IMR-90 (cell line): ENCODE measurements at regions not wholly inside any gene's neighbourhood (a gene's known extent, or its start where the extent isn't known, plus 50 kb on each side); places are given as distances from the start of the nearest gene placed in this dataset.

Source experiments
- ATAC-seq: fragments of 200-7000 bp; cut with Tn5 transposase; 2 replicates; pipeline ENCODE4 v1.9.1; 2020; ENCODE audit warnings: low read depth, mild to moderate bottlenecking, moderate library complexity
- BruUV-seq: library from RNA; stranded (reverse); fragments of 400-500 nt; replicated peaks from 2 replicates; lab custom pipeline; 2021; lab: Mats Ljungman, UMichigan
- CTCF ChIA-PET: fragments of 300-600 bp; formaldehyde crosslinking; extraction: SDS; loops from one replicate; lab custom pipeline; 2021; ENCODE audit warnings: antibody characterized with exemption; lab: Yijun Ruan, JAX
- POLR2A ChIA-PET: fragments of 300-600 bp; sonication (Branson Sonifier 250); formaldehyde crosslinking; loops from one replicate; lab custom pipeline; 2022; ENCODE audit warnings: antibody characterized with exemption; ENCODE audit not compliant: unreplicated experiment; lab: Charles Lee
- DNase-seq: peaks from one replicate; pipeline ENCODE4 v3.0.0; 2013
- H2AFZ ChIP-seq: replicated peaks from 2 replicates; pipeline ENCODE3; 2013; ENCODE audit warnings: low read length, mild to moderate bottlenecking; ENCODE audit not compliant: poor library complexity
- H2AK5ac ChIP-seq: 2 replicates; pipeline ENCODE4 v1.6.1; 2013; ENCODE audit warnings: low read depth, low read length, inconsistent platforms
- H2AK9ac ChIP-seq: replicated peaks from 2 replicates; pipeline ENCODE3; 2013; ENCODE audit warnings: mild to moderate bottlenecking, low read depth, low read length, moderate library complexity; ENCODE audit not compliant: poor library complexity
- H2BK120ac ChIP-seq: 2 replicates; pipeline ENCODE4 v1.6.1; 2013; ENCODE audit warnings: low read depth, low read length, inconsistent platforms
- H2BK15ac ChIP-seq: 3 replicates; pipeline ENCODE4 v1.6.1; 2013; ENCODE audit warnings: low read depth, low read length, inconsistent platforms
- H2BK20ac ChIP-seq: 2 replicates; pipeline ENCODE4 v1.6.1; 2013; ENCODE audit warnings: low read depth, mild to moderate bottlenecking, inconsistent platforms, low read length, moderate library complexity
- H2BK5ac ChIP-seq: 2 replicates; pipeline ENCODE4 v1.6.1; 2013; ENCODE audit warnings: mild to moderate bottlenecking, low read depth, low read length, inconsistent platforms; ENCODE audit not compliant: poor library complexity, severe bottlenecking
- H3K14ac ChIP-seq: replicated peaks from 2 replicates; pipeline ENCODE4 v1.6.1; 2013; ENCODE audit warnings: low read depth, low read length, inconsistent platforms
- H3K18ac ChIP-seq: 2 replicates; pipeline ENCODE4 v1.6.1; 2013; ENCODE audit warnings: low read depth, low read length, control low read depth
- H3K23ac ChIP-seq: 2 replicates; pipeline ENCODE4 v1.6.1; 2013; ENCODE audit warnings: low read depth, low read length, inconsistent platforms
- H3K27ac ChIP-seq: 2 replicates; pipeline ENCODE4 v1.5.1; 2013; ENCODE audit warnings: mild to moderate bottlenecking, control low read depth, low read length; ENCODE audit not compliant: insufficient read depth
- H3K27me3 ChIP-seq: 2 replicates; pipeline ENCODE4 v1.6.1; 2013; ENCODE audit warnings: low read length; ENCODE audit not compliant: control insufficient read depth, insufficient read depth
- H3K36me3 ChIP-seq: 2 replicates; pipeline ENCODE4 v1.6.1; 2013; ENCODE audit warnings: low read length, mixed read lengths; ENCODE audit not compliant: control insufficient read depth, insufficient read depth
- H3K4ac ChIP-seq: 2 replicates; pipeline ENCODE4 v1.6.1; 2013; ENCODE audit warnings: low read depth, low read length, inconsistent platforms
- H3K4me1 ChIP-seq: 2 replicates; pipeline ENCODE4 v1.6.1; 2013; ENCODE audit warnings: low read length, mixed read lengths; ENCODE audit not compliant: control insufficient read depth, insufficient read depth
- H3K4me2 ChIP-seq: 2 replicates; pipeline ENCODE4 v1.6.1; 2013; ENCODE audit warnings: low read depth, mild to moderate bottlenecking, control low read depth, low read length, moderate library complexity
- H3K4me3 ChIP-seq: 2 replicates; pipeline ENCODE4 v1.5.1; 2013; ENCODE audit warnings: low read depth, mild to moderate bottlenecking, control low read depth, low read length, moderate library complexity; ENCODE audit not compliant: insufficient read depth
- H3K56ac ChIP-seq: 2 replicates; pipeline ENCODE4 v1.6.1; 2013; ENCODE audit warnings: low read length, inconsistent platforms; ENCODE audit not compliant: insufficient read depth; ENCODE audit errors: extremely low read depth
- H3K79me1 ChIP-seq, 2 experiments: 2 replicates each; pipeline ENCODE4 v1.6.1; 2013; ENCODE audit warnings: low read length in 2 of 2, inconsistent platforms in 1 of 2, low read depth in 1 of 2
- H3K9ac ChIP-seq: 2 replicates; pipeline ENCODE4 v1.6.1; 2013; ENCODE audit warnings: low read depth, low read length, control low read depth
- H3K9me1 ChIP-seq: 2 replicates; pipeline ENCODE4 v1.6.1; 2013; ENCODE audit warnings: low read length, inconsistent platforms; ENCODE audit not compliant: insufficient read depth
- H3K9me3 ChIP-seq: 2 replicates; pipeline ENCODE4 v1.6.1; 2013; ENCODE audit warnings: low read length; ENCODE audit not compliant: control insufficient read depth, insufficient read depth
- H4K20me1 ChIP-seq: 2 replicates; pipeline ENCODE4 v1.6.1; 2013; ENCODE audit warnings: low read length, inconsistent platforms; ENCODE audit not compliant: insufficient read depth
- H4K5ac ChIP-seq: 2 replicates; pipeline ENCODE4 v1.6.1; 2013; ENCODE audit warnings: mild to moderate bottlenecking, low read depth, low read length, control low read depth
- H4K8ac ChIP-seq, 2 experiments: 2 replicates each; pipeline ENCODE4 v1.6.1; 2013; ENCODE audit warnings: low read depth in 2 of 2, low read length in 2 of 2, control low read depth in 1 of 2, inconsistent platforms in 1 of 2
- H4K91ac ChIP-seq: 2 replicates; pipeline ENCODE4 v1.6.1; 2013; ENCODE audit warnings: low read depth, low read length, inconsistent platforms; ENCODE audit not compliant: insufficient read depth
- ELK1 ChIP-seq: fragments of 150-350 bp; IDR thresholded peaks from 2 replicates; pipeline ENCODE4 v1.6.1; 2016; ENCODE audit warnings: low read depth, mild to moderate bottlenecking, low read length, moderate library complexity, borderline replicate concordance
- MAFK ChIP-seq: IDR thresholded peaks from 2 replicates; pipeline ENCODE4 v1.6.1; 2012; ENCODE audit warnings: low read depth, low read length, improper control_type of control experiment
- MXI1 ChIP-seq: IDR thresholded peaks from 2 replicates; pipeline ENCODE4 v1.6.1; 2012; ENCODE audit warnings: low read depth, mild to moderate bottlenecking, low read length, moderate library complexity, borderline replicate concordance
- NFE2L2 ChIP-seq: fragments of 150-350 bp; IDR thresholded peaks from 2 replicates; pipeline ENCODE4 v1.6.1; 2016; ENCODE audit warnings: low read depth, mild to moderate bottlenecking, low read length
- POLR2A ChIP-seq: IDR thresholded peaks from 2 replicates; pipeline ENCODE4 v1.6.1; 2012; ENCODE audit warnings: mild to moderate bottlenecking, low read depth, low read length
- RAD21 ChIP-seq: IDR thresholded peaks from 2 replicates; pipeline ENCODE4 v1.6.1; 2012; ENCODE audit warnings: low read length, improper control_type of control experiment
- SMC3 ChIP-seq: fragments of 150-350 bp; IDR thresholded peaks from 2 replicates; pipeline ENCODE4 v1.6.1; 2016; ENCODE audit warnings: low read depth, mild to moderate bottlenecking, antibody characterized with exemption, low read length, moderate library complexity
- USF2 ChIP-seq: fragments of 150-350 bp; IDR thresholded peaks from 2 replicates; pipeline ENCODE4 v1.6.1; 2017; ENCODE audit warnings: mild to moderate bottlenecking, antibody characterized with exemption, low read length, low read depth
- WGBS, 2 experiments: methylation state at CpG; one replicate each; pipeline versions ENCODE4 v1.1.5 to v1.1.7; 2013; ENCODE audit warnings: missing lambda C conversion rate in 2 of 2; ENCODE audit not compliant: insufficient read length in 1 of 2; ENCODE audit errors: extremely low coverage in 2 of 2; 5-methylcytosine and 5-hydroxymethylcytosine counted together
- dilution Hi-C: fragments of 300-500 bp; cut with HindIII; formaldehyde crosslinking; loops from one replicate; pipeline ENCODE4 v1.14.3; 2018; ENCODE audit warnings: low sequenced_read_pairs; ENCODE audit not compliant: unreplicated experiment
- in situ Hi-C: fragments of 300-500 bp; cut with MboI; formaldehyde crosslinking; loops from 3 replicates; pipeline ENCODE4 v1.14.3; 2019; ENCODE audit warnings: low sequenced_read_pairs, inconsistent platforms, mixed read lengths
- intact Hi-C: fragments of 100-400 bp; cut with micrococcal nuclease; formaldehyde crosslinking; loops from 2 replicates; pipeline ENCODE4 v1.10.0; 2022

- DNase-seq (no peak), ATAC-seq (no peak)
- Histone ChIP-seq H3K56ac (no peak overlapping the region), H3K79me1 (no peaks in the 10 kb centered on the region), H3K4ac (no peak overlapping the region), H2AK5ac (no peak overlapping the region), H2BK20ac (no peak overlapping the region), H2AK9ac (no peak overlapping the region), H3K4me1 (no peaks in the 10 kb centered on the region), H4K20me1 (no peaks in the 10 kb centered on the region), H3K14ac (no peak overlapping the region), H4K5ac (no peak overlapping the region), H3K23ac (no peak overlapping the region), H3K36me3 (no peaks in the 10 kb centered on the region), H3K9ac (no peak overlapping the region), H4K8ac (no peak overlapping the region), H2AFZ (no peak overlapping the region), H3K9me3 (peaks cover 11% of the 10 kb centered on the region), H3K27ac (no peak overlapping the region), H3K27me3 (no peaks in the 10 kb centered on the region), H2BK120ac (no peak overlapping the region), H2BK5ac (no peak overlapping the region), H3K18ac (no peak overlapping the region), H4K91ac (no peak overlapping the region), H3K4me2 (no peak overlapping the region), H3K4me3 (no peak overlapping the region), H3K9me1 (no peaks in the 10 kb centered on the region), H2BK15ac (no peak overlapping the region)
- CTCF ChIA-PET: no interaction called here
- WGBS, 2 experiments: 0% methylated on average over 1 of the region's 5 CpGs; no CpG with 5 or more reads in 1 of the 2 experiments
- in situ Hi-C loops (no loop called here), dilution Hi-C loops (no loop called here), intact Hi-C loops (no loop called here)
- no peak for TF ChIP-seq NFE2L2
- no peak for TF ChIP-seq RAD21
- TF ChIP-seq MAFK: no peak
- TF ChIP-seq ELK1: no peak
- no peak for TF ChIP-seq POLR2A
- no peak for TF ChIP-seq MXI1
- no peak for TF ChIP-seq SMC3
- no peak for TF ChIP-seq USF2
- POLR2A ChIA-PET: no interaction called here
- BruUV-seq: no TSS peak
Observed at GRCh38 chr14:82420871-82421270, 887.2 kb upstream of the SEL1L start.
